ENCODE measurements at regions not wholly inside any gene's neighbourhood (a gene's known extent, or its start where the extent isn't known, plus 50 kb on each side); places are given as distances from the start of the nearest gene placed in this dataset.
A peak's percentile ranks its signal among the peaks of the same experiment; 100 is the strongest.

DNA sequence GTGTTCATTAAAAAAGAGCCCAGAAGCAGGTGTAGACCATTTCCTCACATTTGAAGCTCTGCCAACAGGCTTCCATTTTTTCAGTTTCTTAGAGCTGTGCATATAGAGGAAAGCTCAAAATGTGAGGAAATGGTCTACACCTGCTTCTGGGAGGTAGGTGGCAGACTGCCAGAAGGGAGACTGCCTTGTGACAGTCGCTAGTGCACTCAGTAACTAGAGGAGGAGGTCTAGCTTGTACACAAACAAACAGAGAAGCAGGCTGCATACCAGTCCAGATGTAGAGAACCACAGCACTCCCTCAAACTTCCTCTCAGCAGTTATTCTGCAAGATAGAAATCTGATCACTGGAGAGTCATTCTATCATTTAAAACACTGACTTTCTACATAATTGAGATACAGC lies 800.2 kb downstream of the EFNB2 start:
- H2AFZ ChIP-seq (ENCODE audit: low read depth, low read length), result peak overlapping the region; percentile 48; the same call in 1 of the 2 replicates
- H3K27ac ChIP-seq (ENCODE audit: low read length), result peak overlapping the region; percentile 81
- no peaks in the 10 kb centered on the region for H3K27me3 ChIP-seq (ENCODE audit: insufficient read depth, low read length, poor library complexity)
- peak; percentile 90 for DNase-seq
- no peaks in the 10 kb centered on the region for H4K20me1 ChIP-seq (ENCODE audit: insufficient read depth, low read length)
- peak overlapping the region; percentile 37 for H3K9ac ChIP-seq (ENCODE audit: low read depth, low read length)
- TF ChIP-seq EZH2 (IDR thresholded peaks at IDR 0.05; ENCODE audit: borderline replicate concordance, low read depth, low read length, severe bottlenecking), result no peak
- peak; percentile 45 for TF ChIP-seq CTCF (IDR thresholded peaks at IDR 0.05; ENCODE audit: borderline replicate concordance, extremely low read depth, low read length, poor library complexity, severe bottlenecking)
- H3K4me1 ChIP-seq (ENCODE audit: insufficient read depth, low read length), result peaks cover 36% of the 10 kb centered on the region
- H3K4me3 ChIP-seq (ENCODE audit: low read depth in 1 of 2, low read length in 2 of 2), result peak overlapping the region in 1 of 2 experiments; percentile 36; a peak in 1 of 4 replicates
- no peaks in the 10 kb centered on the region for H3K9me3 ChIP-seq (ENCODE audit: insufficient read depth, low read length, severe bottlenecking)
- ATAC-seq (ENCODE audit: insufficient read depth, low read depth), result peak; percentile 97
- H3K4me2 ChIP-seq (ENCODE audit: insufficient read depth, low read length), result peak overlapping the region; percentile 57
- H3K36me3 ChIP-seq (ENCODE audit: insufficient read depth, low read length), result no peaks in the 10 kb centered on the region
- H3K79me2 ChIP-seq (ENCODE audit: insufficient read depth, low read length), result no peaks in the 10 kb centered on the region

- ATAC-seq (ENCODE audit: insufficient read depth, low read depth) (no peak), DNase-seq (no peak)
- no peaks in the 10 kb centered on the region for H3K79me2 ChIP-seq (ENCODE audit: insufficient read depth, low read length)
- no peaks in the 10 kb centered on the region for H3K27me3 ChIP-seq (ENCODE audit: insufficient read depth, low read length, poor library complexity)
- no peak for TF ChIP-seq EZH2 (IDR thresholded peaks at IDR 0.05; ENCODE audit: borderline replicate concordance, low read depth, low read length, severe bottlenecking)
- TF ChIP-seq CTCF (IDR thresholded peaks at IDR 0.05; ENCODE audit: borderline replicate concordance, extremely low read depth, low read length, poor library complexity, severe bottlenecking), result no peak
- no peak overlapping the region for H3K4me2 ChIP-seq (ENCODE audit: insufficient read depth, low read length)
- H3K9me3 ChIP-seq (ENCODE audit: insufficient read depth, low read length, severe bottlenecking), result peaks cover 2% of the 10 kb centered on the region
- no peak overlapping the region for H3K9ac ChIP-seq (ENCODE audit: low read depth, low read length)
- H3K27ac ChIP-seq (ENCODE audit: low read length), result no peak overlapping the region
- H3K36me3 ChIP-seq (ENCODE audit: insufficient read depth, low read length), result no peaks in the 10 kb centered on the region
- H3K4me1 ChIP-seq (ENCODE audit: insufficient read depth, low read length), result peaks cover 36% of the 10 kb centered on the region
- H3K4me3 ChIP-seq (ENCODE audit: low read depth in 1 of 2, low read length in 2 of 2), result no peak overlapping the region
- H2AFZ ChIP-seq (ENCODE audit: low read depth, low read length), result no peak overlapping the region
- H4K20me1 ChIP-seq (ENCODE audit: insufficient read depth, low read length), result no peaks in the 10 kb centered on the region
These were observed 802.5 kb downstream of the EFNB2 start for GRCh38 chr13:105732806-105733529.

GRCh38 chr13:105725887-105726286 lies 809.6 kb downstream of the EFNB2 start:
- Histone ChIP-seq H4K20me1 (ENCODE audit: insufficient read depth, low read length) (no peaks in the 10 kb centered on the region), H3K9ac (ENCODE audit: low read depth, low read length) (no peak overlapping the region), H3K27ac (ENCODE audit: low read length) (no peak overlapping the region), H3K79me2 (ENCODE audit: insufficient read depth, low read length) (no peaks in the 10 kb centered on the region), H3K36me3 (ENCODE audit: insufficient read depth, low read length) (no peaks in the 10 kb centered on the region), H2AFZ (ENCODE audit: low read depth, low read length) (no peak overlapping the region), H3K4me1 (ENCODE audit: insufficient read depth, low read length) (no peaks in the 10 kb centered on the region), H3K4me2 (ENCODE audit: insufficient read depth, low read length) (no peak overlapping the region), H3K9me3 (ENCODE audit: insufficient read depth, low read length, severe bottlenecking) (peaks cover 2% of the 10 kb centered on the region), H3K27me3 (ENCODE audit: insufficient read depth, low read length, poor library complexity) (no peaks in the 10 kb centered on the region), H3K4me3 (ENCODE audit: low read depth in 1 of 2, low read length in 2 of 2) (no peak overlapping the region)
- DNase-seq (no peak), ATAC-seq (ENCODE audit: insufficient read depth, low read depth) (no peak)
- TF ChIP-seq CTCF (IDR thresholded peaks at IDR 0.05; ENCODE audit: borderline replicate concordance, extremely low read depth, low read length, poor library complexity, severe bottlenecking) (peak; percentile 3), EZH2 (IDR thresholded peaks at IDR 0.05; ENCODE audit: borderline replicate concordance, low read depth, low read length, severe bottlenecking) (no peak)
